H9 (cell line): ENCODE measurements at regions not wholly inside any gene's neighbourhood (a gene's known extent, or its start where the extent isn't known, plus 50 kb on each side); places are given as distances from the start of the nearest gene placed in this dataset.

Experiments
- DNase-seq: peaks from one replicate; pipeline ENCODE4 v3.0.0-alpha.2; 2017
- H2AFZ ChIP-seq: one replicate; pipeline ENCODE4 v1.6.1; 2013; ENCODE audit warnings: mild to moderate bottlenecking, low read length, control low read depth, moderate library complexity
- H2AK5ac ChIP-seq: 2 replicates; pipeline ENCODE4 v1.6.1; 2013; ENCODE audit warnings: low read length, control low read depth, mixed read lengths; ENCODE audit not compliant: insufficient read length
- H2BK120ac ChIP-seq: one replicate; pipeline ENCODE4 v1.6.1; 2013; ENCODE audit warnings: low read depth, mild to moderate bottlenecking, low read length, control low read depth, inconsistent platforms; ENCODE audit not compliant: poor library complexity, severe bottlenecking
- H2BK12ac ChIP-seq: 2 replicates; pipeline ENCODE4 v1.6.1; 2013; ENCODE audit warnings: low read length, control low read depth, mixed read lengths, low read depth; ENCODE audit not compliant: insufficient read length
- H2BK15ac ChIP-seq: 2 replicates; pipeline ENCODE4 v1.6.1; 2013; ENCODE audit warnings: low read depth, low read length, control low read depth
- H2BK20ac ChIP-seq: one replicate; pipeline ENCODE4 v1.6.1; 2013; ENCODE audit warnings: low read depth, mild to moderate bottlenecking, low read length, control low read depth, inconsistent platforms; ENCODE audit not compliant: poor library complexity, severe bottlenecking
- H2BK5ac ChIP-seq: 2 replicates; pipeline ENCODE4 v1.6.1; 2013; ENCODE audit warnings: low read length, control low read depth, mixed read lengths; ENCODE audit not compliant: insufficient read length
- H3K14ac ChIP-seq: 2 replicates; pipeline ENCODE4 v1.6.1; 2013; ENCODE audit warnings: low read length, control low read depth; ENCODE audit not compliant: insufficient read depth
- H3K18ac ChIP-seq: 2 replicates; pipeline ENCODE4 v1.6.1; 2013; ENCODE audit warnings: low read depth, mild to moderate bottlenecking, mixed read lengths, low read length, control low read depth; ENCODE audit not compliant: insufficient read length
- H3K23ac ChIP-seq: 2 replicates; pipeline ENCODE4 v1.6.1; 2013; ENCODE audit warnings: low read length, control low read depth, mixed read lengths, low read depth; ENCODE audit not compliant: insufficient read length
- H3K23me2 ChIP-seq: 2 replicates; pipeline ENCODE4 v1.6.1; 2013; ENCODE audit warnings: low read depth, mild to moderate bottlenecking, mixed read lengths, low read length, control low read depth; ENCODE audit not compliant: insufficient read length, poor library complexity, severe bottlenecking
- H3K27ac ChIP-seq: 2 replicates; pipeline ENCODE4 v1.5.1; 2013; ENCODE audit warnings: low read length, control low read depth, mixed read lengths, low read depth; ENCODE audit not compliant: insufficient read length
- H3K27me3 ChIP-seq: 2 replicates; pipeline ENCODE4 v1.6.1; 2013; ENCODE audit warnings: low read length, control low read depth, inconsistent platforms; ENCODE audit not compliant: insufficient read depth
- H3K4ac ChIP-seq: 2 replicates; pipeline ENCODE4 v1.6.1; 2013; ENCODE audit warnings: low read depth, mild to moderate bottlenecking, control low read depth, inconsistent platforms, low read length, moderate library complexity
- H3K4me1 ChIP-seq: 2 replicates; pipeline ENCODE4 v1.6.1; 2013; ENCODE audit warnings: low read length, control low read depth, inconsistent platforms; ENCODE audit not compliant: insufficient read depth
- H3K4me2 ChIP-seq: 2 replicates; pipeline ENCODE4 v1.6.1; 2013; ENCODE audit warnings: low read length, control low read depth, mixed read lengths; ENCODE audit not compliant: insufficient read length, insufficient read depth
- H3K56ac ChIP-seq: 2 replicates; pipeline ENCODE4 v1.6.1; 2013; ENCODE audit warnings: low read depth, mild to moderate bottlenecking, mixed read lengths, low read length, control low read depth; ENCODE audit not compliant: insufficient read length
- H3K79me1 ChIP-seq: 2 replicates; pipeline ENCODE4 v1.6.1; 2013; ENCODE audit warnings: low read depth, mild to moderate bottlenecking, moderate library complexity, low read length, control low read depth, inconsistent platforms; ENCODE audit not compliant: insufficient read depth, poor library complexity, severe bottlenecking
- H3K79me2 ChIP-seq: 2 replicates; pipeline ENCODE4 v1.6.1; 2013; ENCODE audit warnings: low read length, control low read depth, inconsistent platforms; ENCODE audit not compliant: insufficient read depth
- H3K9ac ChIP-seq: 2 replicates; pipeline ENCODE4 v1.6.1; 2013; ENCODE audit warnings: low read length, control low read depth, mixed read lengths; ENCODE audit not compliant: insufficient read length; ENCODE audit errors: extremely low read depth
- H3K9me3 ChIP-seq: one replicate; pipeline ENCODE4 v1.6.1; 2013; ENCODE audit warnings: low read depth, low read length, inconsistent platforms; ENCODE audit not compliant: control insufficient read depth
- H3T11ph ChIP-seq: one replicate; pipeline ENCODE4 v1.6.1; 2013; ENCODE audit warnings: mild to moderate bottlenecking, low read length, control low read depth, inconsistent platforms
- H4K20me1 ChIP-seq: one replicate; pipeline ENCODE4 v1.6.1; 2013; ENCODE audit not compliant: control insufficient read depth, insufficient read length, insufficient read depth
- H4K5ac ChIP-seq: 2 replicates; pipeline ENCODE4 v1.6.1; 2013; ENCODE audit warnings: low read depth, mild to moderate bottlenecking, mixed read lengths, low read length, control low read depth; ENCODE audit not compliant: insufficient read length
- H4K8ac ChIP-seq: replicated peaks from 2 replicates; pipeline ENCODE4 v1.6.1; 2013; ENCODE audit warnings: low read length, control low read depth, mixed read lengths, low read depth; ENCODE audit not compliant: insufficient read length
- H4K91ac ChIP-seq: 2 replicates; pipeline ENCODE4 v1.6.1; 2013; ENCODE audit warnings: low read depth, mild to moderate bottlenecking, moderate library complexity, mixed read lengths, low read length, control low read depth; ENCODE audit not compliant: insufficient read length
- H3K27ac Mint-ChIP-seq, 3 experiments: 2 replicates in 2 of 3; 3 replicates in 1 of 3; pipeline ENCODE4 v1.8.0; 2020 to 2021; ENCODE audit warnings: mixed read lengths in 3 of 3, mild to moderate bottlenecking in 1 of 3, moderate library complexity in 1 of 3
- H3K27me3 Mint-ChIP-seq: 2 replicates; pipeline ENCODE4 v1.8.0; 2021; ENCODE audit warnings: low read depth, mild to moderate bottlenecking, moderate library complexity, mixed read lengths
- H3K36me3 Mint-ChIP-seq, 3 experiments: 2 replicates in 2 of 3; 3 replicates in 1 of 3; pipeline ENCODE4 v1.8.0; 2020 to 2021; ENCODE audit warnings: low read depth in 3 of 3, mixed read lengths in 3 of 3; ENCODE audit not compliant: insufficient read depth in 1 of 3
- H3K4me1 Mint-ChIP-seq, 2 experiments: 2 replicates each; pipeline ENCODE4 v1.8.0; 2020; ENCODE audit warnings: mixed read lengths in 2 of 2
- H3K4me3 Mint-ChIP-seq, 2 experiments: 2 replicates in 1 of 2; 3 replicates in 1 of 2; pipeline ENCODE4 v1.8.0; 2020 to 2021; ENCODE audit warnings: mild to moderate bottlenecking in 2 of 2, mixed read lengths in 2 of 2, moderate library complexity in 1 of 2
- H3K9me3 Mint-ChIP-seq, 2 experiments: 2 replicates in 1 of 2; 3 replicates in 1 of 2; pipeline ENCODE4 v1.8.0; 2020; ENCODE audit warnings: mild to moderate bottlenecking in 2 of 2, mixed read lengths in 2 of 2, moderate library complexity in 1 of 2
- CTCF ChIP-seq: fragments of 200-600 bp; sonication (generic); conservative IDR thresholded peaks from 3 replicates; pipeline ENCODE4 v1.8.0; 2021; ENCODE audit warnings: antibody characterized with exemption, mild to moderate bottlenecking
- WGBS: extraction: QIAGEN DNeasy Blood & Tissue Kit; methylation state at CpG from one replicate; pipeline ENCODE4 v1.1.7; 2013; ENCODE audit warnings: missing lambda C conversion rate, low lambda C conversion rate, mixed read lengths; ENCODE audit not compliant: insufficient read length; ENCODE audit errors: extremely low coverage; 5-methylcytosine and 5-hydroxymethylcytosine counted together

GRCh38 chr20:2223558-2224367 is 72.0 kb upstream of the TGM3 start:
- Histone ChIP-seq H3K56ac (no peak overlapping the region), H2AFZ (no peak overlapping the region), H3K27ac (no peak overlapping the region), H4K5ac (no peak overlapping the region), H3K9ac (no peak overlapping the region), H3K4me2 (no peak overlapping the region), H2BK12ac (no peak overlapping the region), H2BK5ac (no peak overlapping the region), H2BK120ac (no peak overlapping the region), H4K20me1 (no peaks in the 10 kb centered on the region), H3K9me3 (no peaks in the 10 kb centered on the region), H3K23ac (no peak overlapping the region), H3K4me1 (peaks cover 6% of the 10 kb centered on the region; the same call in 1 of the 2 replicates), H3K4ac (no peak overlapping the region), H3K79me2 (no peaks in the 10 kb centered on the region), H2BK15ac (no peak overlapping the region), H3K23me2 (no peaks in the 10 kb centered on the region), H3T11ph (no peak overlapping the region), H2BK20ac (no peak overlapping the region), H4K8ac (no peak overlapping the region), H3K79me1 (no peaks in the 10 kb centered on the region), H3K14ac (no peak overlapping the region), H3K27me3 (no peaks in the 10 kb centered on the region), H2AK5ac (no peak overlapping the region), H4K91ac (no peak overlapping the region), H3K18ac (no peak overlapping the region)
- TF ChIP-seq CTCF = no peak
- DNase-seq = no peak
- H3K9me3 Mint-ChIP-seq = peaks cover 2 to 8% of the 10 kb centered on the region in 2 experiments; a peak in 3 of 5 replicates
- H3K4me3 Mint-ChIP-seq = no peak overlapping the region
- peaks cover 7 to 8% of the 10 kb centered on the region in 2 experiments for H3K4me1 Mint-ChIP-seq
- WGBS = no CpG with 5 or more reads among the region's 8 CpGs
- no peaks in the 10 kb centered on the region; the same call in 1 of the 2 replicates for H3K27me3 Mint-ChIP-seq
- H3K27ac Mint-ChIP-seq = no peak overlapping the region
- H3K36me3 Mint-ChIP-seq = peaks cover 0 to 8% (median 0%) of the 10 kb centered on the region in 3 experiments; a peak in 2 of 7 replicates
